SK-N-SH (cell line): ENCODE measurements at regions not wholly inside any gene's neighbourhood (a gene's known extent, or its start where the extent isn't known, plus 50 kb on each side); places are given as distances from the start of the nearest gene placed in this dataset.

ENCODE experiments used
- CTCF ChIP-seq: fragments of 200-600 bp; sonication (generic); IDR thresholded peaks from 2 replicates; pipeline ENCODE4 v1.6.1; 2017; ENCODE audit warnings: antibody characterized with exemption, mild to moderate bottlenecking, moderate library complexity
- EP300 ChIP-seq, 2 experiments: IDR thresholded peaks; 2 replicates each; pipeline versions ENCODE4 v1.4.0 to v1.6.1; 2012; ENCODE audit warnings: borderline replicate concordance in 1 of 2, low read depth in 1 of 2, low read length in 1 of 2
- EZH2phosphoT487 ChIP-seq: fragments of 200-600 bp; sonication (generic); IDR thresholded peaks from 2 replicates; pipeline ENCODE4 v1.6.1; 2017; ENCODE audit warnings: low read depth, mixed run types, mild to moderate bottlenecking, antibody characterized with exemption, moderate library complexity, borderline replicate concordance
- FOSL2 ChIP-seq: IDR thresholded peaks from 2 replicates; pipeline ENCODE4 v1.4.0; 2012; ENCODE audit warnings: low read depth, mild to moderate bottlenecking, moderate library complexity, borderline replicate concordance
- POLR2AphosphoS5 ChIP-seq: IDR thresholded peaks from 2 replicates; pipeline ENCODE4 v1.6.1; 2012; ENCODE audit warnings: low read depth, low read length
- REST ChIP-seq: IDR thresholded peaks from 2 replicates; pipeline ENCODE4 v1.6.1; 2012; ENCODE audit warnings: mild to moderate bottlenecking, low read depth, low read length, moderate library complexity
- RFX5 ChIP-seq: IDR thresholded peaks from 2 replicates; pipeline ENCODE4 v1.6.1; 2012; ENCODE audit warnings: mild to moderate bottlenecking, improper control_type of control experiment, low read length
- SMC3 ChIP-seq: IDR thresholded peaks from 2 replicates; pipeline ENCODE4 v1.6.1; 2012; ENCODE audit warnings: low read depth, low read length, improper control_type of control experiment
- USF2 ChIP-seq: fragments of 150-350 bp; IDR thresholded peaks from 2 replicates; pipeline ENCODE4 v1.6.1; 2017; ENCODE audit warnings: antibody characterized with exemption, low read length, low read depth, borderline replicate concordance

GRCh38 chr10:63003816-63004453 is 129.2 kb upstream of the NRBF2 start:
- TF ChIP-seq USF2, result no peak
- no peak for TF ChIP-seq FOSL2
- peak; percentile 54 for TF ChIP-seq CTCF
- TF ChIP-seq SMC3, result peak; percentile 21; the same call in 1 of the 2 replicates
- TF ChIP-seq EZH2phosphoT487, result no peak
- TF ChIP-seq RFX5, result no peak
- TF ChIP-seq POLR2AphosphoS5, result no peak
- no peak for TF ChIP-seq EP300 (IDR thresholded peaks at IDR 0.05; ENCODE audit: borderline replicate concordance in 1 of 2, low read depth in 1 of 2, low read length in 1 of 2)
- TF ChIP-seq REST, result no peak
